ENCODE measurements at regions not wholly inside any gene's neighbourhood (a gene's known extent, or its start where the extent isn't known, plus 50 kb on each side); places are given as distances from the start of the nearest gene placed in this dataset.

DNA sequence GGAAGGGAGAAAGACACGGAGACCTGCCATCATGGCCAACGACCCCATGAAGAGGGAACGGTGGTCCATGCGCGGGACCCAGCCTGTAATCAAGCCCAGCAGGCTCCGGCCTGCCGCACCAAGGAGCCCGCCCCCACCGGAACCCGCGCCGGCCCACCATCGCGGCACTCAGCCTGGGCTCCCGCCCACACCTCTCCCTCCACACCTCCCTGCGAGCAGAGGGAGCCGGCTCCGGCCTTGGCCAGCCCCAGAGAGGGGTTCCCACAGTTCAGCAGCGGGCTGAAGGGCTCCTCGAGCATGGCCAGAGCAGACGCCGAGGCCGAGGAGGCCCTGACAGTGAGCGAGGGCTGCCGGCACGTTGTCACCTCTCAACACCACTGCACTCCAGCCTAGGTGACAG, 1302.8 kb upstream of the CNTN5 start:
- DNase-seq: no peak
- H3K27me3 Mint-ChIP-seq (ENCODE audit: insufficient read depth): no peaks in the 10 kb centered on the region
- H3K4me3 Mint-ChIP-seq: no peak overlapping the region
- TF ChIP-seq, protein P1, sequence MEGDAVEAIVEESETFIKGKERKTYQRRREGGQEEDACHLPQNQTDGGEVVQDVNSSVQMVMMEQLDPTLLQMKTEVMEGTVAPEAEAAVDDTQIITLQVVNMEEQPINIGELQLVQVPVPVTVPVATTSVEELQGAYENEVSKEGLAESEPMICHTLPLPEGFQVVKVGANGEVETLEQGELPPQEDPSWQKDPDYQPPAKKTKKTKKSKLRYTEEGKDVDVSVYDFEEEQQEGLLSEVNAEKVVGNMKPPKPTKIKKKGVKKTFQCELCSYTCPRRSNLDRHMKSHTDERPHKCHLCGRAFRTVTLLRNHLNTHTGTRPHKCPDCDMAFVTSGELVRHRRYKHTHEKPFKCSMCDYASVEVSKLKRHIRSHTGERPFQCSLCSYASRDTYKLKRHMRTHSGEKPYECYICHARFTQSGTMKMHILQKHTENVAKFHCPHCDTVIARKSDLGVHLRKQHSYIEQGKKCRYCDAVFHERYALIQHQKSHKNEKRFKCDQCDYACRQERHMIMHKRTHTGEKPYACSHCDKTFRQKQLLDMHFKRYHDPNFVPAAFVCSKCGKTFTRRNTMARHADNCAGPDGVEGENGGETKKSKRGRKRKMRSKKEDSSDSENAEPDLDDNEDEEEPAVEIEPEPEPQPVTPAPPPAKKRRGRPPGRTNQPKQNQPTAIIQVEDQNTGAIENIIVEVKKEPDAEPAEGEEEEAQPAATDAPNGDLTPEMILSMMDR (IDR thresholded peaks at IDR 0.05): no peak
- no peaks in the 10 kb centered on the region for H3K9me3 Mint-ChIP-seq
- H3K4me1 Mint-ChIP-seq (ENCODE audit: low read depth): peaks cover 26% of the 10 kb centered on the region
- peaks cover 3% of the 10 kb centered on the region; the same call in 1 of the 2 replicates for H3K36me3 Mint-ChIP-seq (ENCODE audit: low read depth)
- H3K27ac Mint-ChIP-seq: no peak overlapping the region

DNA sequence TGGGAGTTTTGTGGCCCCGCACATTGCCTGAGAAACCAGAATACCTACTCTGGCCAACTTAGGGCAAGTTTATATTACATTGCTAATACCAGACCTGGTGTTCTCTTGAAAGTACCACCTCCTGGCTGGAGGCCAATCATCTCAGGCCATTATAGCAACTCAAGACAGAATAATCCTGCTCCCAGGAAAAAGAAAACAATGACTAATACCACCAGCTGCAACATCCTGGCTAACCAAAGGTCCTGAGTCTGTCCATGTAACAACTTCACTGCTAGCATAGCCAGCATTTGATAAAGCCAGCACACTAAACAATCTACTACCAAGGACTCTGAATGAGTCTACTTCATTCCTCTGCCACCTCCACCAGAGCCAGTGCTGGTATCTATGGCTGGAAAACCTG, 1298.7 kb upstream of the CNTN5 start:
- TF ChIP-seq, protein P1 (IDR thresholded peaks at IDR 0.05): no peak
- peak overlapping the region; percentile 70 for H3K27ac Mint-ChIP-seq
- H3K4me3 Mint-ChIP-seq: peak overlapping the region; percentile 6; the same call in 1 of the 2 replicates

DNA sequence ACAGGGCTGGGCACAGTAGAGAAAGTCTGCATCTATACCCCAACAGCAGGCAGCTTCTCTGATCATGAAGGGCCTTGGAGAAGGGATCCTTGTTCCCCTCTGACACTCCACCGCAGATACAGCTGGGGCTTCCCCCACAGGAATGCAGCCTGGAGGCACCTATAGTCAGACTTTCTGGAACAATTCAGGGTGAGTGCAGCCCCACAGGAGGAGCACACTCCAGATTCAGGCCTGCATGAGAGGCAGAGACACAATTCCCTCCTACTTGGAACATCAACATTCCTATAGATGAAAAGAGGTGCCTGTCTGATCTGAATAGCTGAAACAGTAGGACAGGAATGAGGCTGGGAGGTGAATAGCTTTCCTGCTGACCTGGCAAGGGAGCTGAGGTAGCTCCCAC, 1298.0 kb upstream of the CNTN5 start:
- H3K27me3 Mint-ChIP-seq (ENCODE audit: insufficient read depth): no peaks in the 10 kb centered on the region; the same call in 1 of the 2 replicates

More for the DNA sequence above, 1298.7 kb upstream of the CNTN5 start:
- H3K9me3 Mint-ChIP-seq: no peaks in the 10 kb centered on the region
- H3K4me1 Mint-ChIP-seq (ENCODE audit: low read depth): peaks cover 30% of the 10 kb centered on the region
- peak; percentile 81 for DNase-seq
- H3K27me3 Mint-ChIP-seq (ENCODE audit: insufficient read depth): no peaks in the 10 kb centered on the region
- peaks cover 8% of the 10 kb centered on the region; the same call in 1 of the 2 replicates for H3K36me3 Mint-ChIP-seq (ENCODE audit: low read depth)

DNA sequence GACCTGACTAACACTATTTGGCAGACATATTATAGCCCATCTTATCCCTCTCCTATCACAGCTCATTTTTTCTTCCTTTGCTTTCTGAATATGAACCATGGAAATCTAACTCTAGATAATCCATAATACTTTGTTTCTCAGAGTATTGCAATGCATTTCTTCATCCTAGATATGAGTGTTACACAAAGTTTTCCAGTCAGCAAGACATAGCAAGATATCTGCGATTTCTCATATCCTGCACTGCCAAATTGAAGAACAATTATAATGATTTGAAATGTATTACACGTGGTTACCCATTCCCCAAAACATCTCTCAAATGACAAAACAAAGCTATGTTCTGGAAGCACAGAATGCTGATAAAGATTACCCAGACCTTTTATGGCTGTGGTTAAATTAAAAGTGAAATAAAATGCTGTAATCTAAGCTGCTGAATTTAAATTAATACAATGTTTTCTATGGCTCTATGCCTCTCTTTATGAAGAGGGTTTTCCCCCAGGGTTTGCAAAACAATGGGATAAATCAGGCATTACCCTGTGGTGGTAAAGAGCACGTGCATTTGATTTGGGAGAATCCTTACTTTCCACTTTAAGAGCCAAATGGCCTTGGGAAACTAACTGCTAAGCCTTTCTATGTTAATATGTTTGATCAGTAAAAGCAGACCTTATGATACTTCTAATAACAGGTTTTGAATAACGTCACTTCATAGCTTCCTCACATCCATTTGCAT, 1291.0 kb upstream of the CNTN5 start:
- TF ChIP-seq, protein P1 (IDR thresholded peaks at IDR 0.05): no peak
- Mint-ChIP-seq H3K27me3 (ENCODE audit: insufficient read depth) (no peaks in the 10 kb centered on the region; the same call in 1 of the 2 replicates), H3K36me3 (ENCODE audit: low read depth) (peaks cover 5% of the 10 kb centered on the region; the same call in 1 of the 2 replicates), H3K4me1 (ENCODE audit: low read depth) (peaks cover 7% of the 10 kb centered on the region; the same call in 1 of the 2 replicates), H3K4me3 (no peak overlapping the region), H3K9me3 (peaks cover 3% of the 10 kb centered on the region; the same call in 1 of the 2 replicates), H3K27ac (no peak overlapping the region)
- no peak for DNase-seq

More for the DNA sequence above, 1298.0 kb upstream of the CNTN5 start:
- H3K36me3 Mint-ChIP-seq (ENCODE audit: low read depth): peaks cover 5% of the 10 kb centered on the region; the same call in 1 of the 2 replicates
- DNase-seq: no peak
- TF ChIP-seq, protein P1 (IDR thresholded peaks at IDR 0.05): no peak
- no peaks in the 10 kb centered on the region for H3K9me3 Mint-ChIP-seq
- peak overlapping the region; percentile 70; the same call in 1 of the 2 replicates for H3K27ac Mint-ChIP-seq
- H3K4me3 Mint-ChIP-seq: peak overlapping the region; percentile 6; the same call in 1 of the 2 replicates
- H3K4me1 Mint-ChIP-seq (ENCODE audit: low read depth): peaks cover 30% of the 10 kb centered on the region

DNA sequence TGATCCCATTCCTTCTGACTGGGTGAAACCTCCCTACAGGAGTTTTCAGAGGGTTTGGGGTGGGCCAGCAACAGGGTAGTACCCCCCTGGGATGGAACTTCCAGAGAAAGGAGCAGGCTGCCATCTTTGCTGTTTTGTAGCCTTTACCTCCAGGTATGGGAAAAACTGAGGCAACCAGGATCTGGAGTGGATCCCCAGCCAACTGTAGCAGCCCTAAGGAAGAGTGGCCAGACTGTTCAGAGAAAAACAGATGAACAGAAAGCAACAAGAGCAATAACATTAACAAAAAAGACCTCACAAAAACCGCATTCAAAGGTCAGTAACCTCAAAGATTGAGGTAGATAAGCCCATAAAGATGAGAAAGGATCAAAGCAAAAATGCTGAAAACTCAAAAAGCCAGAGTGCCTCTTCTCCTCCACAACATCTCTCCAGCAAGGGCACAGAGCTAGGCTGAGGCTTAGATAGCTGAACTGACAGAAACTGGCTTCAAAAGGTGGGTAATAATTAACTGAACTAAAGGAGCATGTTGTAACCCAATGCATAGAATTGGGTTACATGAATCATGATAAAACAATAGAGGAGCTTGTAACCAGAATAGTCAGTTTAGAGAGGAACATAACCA, 1288.6 kb upstream of the CNTN5 start:
- TF ChIP-seq, protein P1 (IDR thresholded peaks at IDR 0.05): no peak
- H3K9me3 Mint-ChIP-seq: peaks cover 3% of the 10 kb centered on the region; the same call in 1 of the 2 replicates
- H3K27me3 Mint-ChIP-seq (ENCODE audit: insufficient read depth): no peaks in the 10 kb centered on the region; the same call in 1 of the 2 replicates
- no peaks in the 10 kb centered on the region for H3K36me3 Mint-ChIP-seq (ENCODE audit: low read depth)
- H3K4me1 Mint-ChIP-seq (ENCODE audit: low read depth): peaks cover 7% of the 10 kb centered on the region; the same call in 1 of the 2 replicates
- no peak overlapping the region for H3K27ac Mint-ChIP-seq
- no peak for DNase-seq
- H3K4me3 Mint-ChIP-seq: no peak overlapping the region
